ENCODE measurements at regions not wholly inside any gene's neighbourhood (a gene's known extent, or its start where the extent isn't known, plus 50 kb on each side); places are given as distances from the start of the nearest gene placed in this dataset.

DNA sequence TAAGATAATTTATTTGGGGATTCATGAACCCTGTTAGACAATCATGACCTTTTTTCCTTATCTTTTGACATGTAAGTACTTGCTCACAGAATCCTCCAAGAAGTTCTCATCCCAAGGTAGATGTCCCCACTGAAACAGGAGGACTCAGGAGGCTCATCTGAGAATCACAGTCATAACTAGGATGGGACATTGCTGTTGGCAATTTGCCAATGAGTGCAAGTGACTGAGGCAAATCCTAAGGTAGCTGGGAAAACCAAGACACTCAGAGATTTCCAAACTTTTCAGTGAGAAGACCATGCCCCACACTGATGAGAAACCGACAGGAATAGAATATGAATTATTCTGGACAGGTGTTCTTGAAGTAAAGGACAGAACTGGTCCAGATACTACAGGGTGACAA is 735.0 kb downstream of the TMEM182 start:
- Mint-ChIP-seq H3K9me3 (peaks cover 20% of the 10 kb centered on the region), H3K4me3 (no peak overlapping the region), H3K4me1 (no peaks in the 10 kb centered on the region), H3K36me3 (ENCODE audit: low read depth) (no peaks in the 10 kb centered on the region), H3K27ac (no peak overlapping the region), H3K27me3 (no peaks in the 10 kb centered on the region)
- ATAC-seq (no peak), DNase-seq (no peak)

DNA sequence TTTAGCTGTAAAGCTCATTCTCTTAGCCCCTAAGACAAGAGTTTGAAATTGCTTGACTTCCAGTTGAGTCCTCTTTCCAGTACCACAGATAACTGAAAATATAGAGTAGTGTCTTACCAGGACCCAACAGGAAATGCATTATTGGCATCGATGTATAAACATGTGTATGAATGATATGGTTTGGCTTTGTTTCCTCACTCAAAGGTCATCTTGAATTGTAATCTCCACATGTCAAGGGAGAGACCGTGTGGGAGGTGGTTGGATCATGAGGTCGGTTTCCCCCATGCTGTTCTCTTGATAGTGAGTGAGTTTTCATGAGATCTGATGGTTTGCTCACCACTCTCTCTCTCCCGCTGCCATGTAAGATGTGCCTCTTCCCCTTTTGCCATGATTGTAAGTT is 745.0 kb downstream of the TMEM182 start:
- DNase-seq, result no peak
- H3K4me3 Mint-ChIP-seq, result no peak overlapping the region
- no peaks in the 10 kb centered on the region for H3K4me1 Mint-ChIP-seq
- H3K27ac Mint-ChIP-seq, result no peak overlapping the region
- ATAC-seq, result no peak
- H3K9me3 Mint-ChIP-seq, result peaks cover 31% of the 10 kb centered on the region
- no peaks in the 10 kb centered on the region for H3K27me3 Mint-ChIP-seq
- no peaks in the 10 kb centered on the region for H3K36me3 Mint-ChIP-seq (ENCODE audit: low read depth)

DNA sequence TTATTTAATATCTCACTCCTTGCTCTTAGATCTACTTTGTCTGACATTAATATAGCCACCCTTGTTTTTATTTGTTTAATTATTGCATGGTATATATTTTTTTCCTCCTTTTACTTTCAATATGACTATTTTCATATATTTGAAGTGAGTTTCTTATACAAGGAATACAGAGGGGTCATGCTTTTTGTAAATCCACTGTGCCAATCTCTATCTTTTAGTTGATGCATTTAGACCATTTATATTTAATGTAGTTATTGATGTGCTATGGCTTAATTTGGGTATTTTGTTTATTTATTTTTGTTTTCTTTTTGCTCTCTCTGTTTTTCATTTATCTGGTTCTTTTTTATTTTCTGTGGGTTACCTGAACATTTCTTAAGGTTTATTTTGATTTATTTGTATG is 750.6 kb downstream of the TMEM182 start:
- no peak overlapping the region for H3K4me3 Mint-ChIP-seq
- ATAC-seq (no peak), DNase-seq (no peak)
- no peak overlapping the region for H3K27ac Mint-ChIP-seq
- no peaks in the 10 kb centered on the region for H3K36me3 Mint-ChIP-seq (ENCODE audit: low read depth)
- H3K9me3 Mint-ChIP-seq, result peaks cover 24% of the 10 kb centered on the region
- H3K4me1 Mint-ChIP-seq, result no peaks in the 10 kb centered on the region
- H3K27me3 Mint-ChIP-seq, result no peaks in the 10 kb centered on the region

DNA sequence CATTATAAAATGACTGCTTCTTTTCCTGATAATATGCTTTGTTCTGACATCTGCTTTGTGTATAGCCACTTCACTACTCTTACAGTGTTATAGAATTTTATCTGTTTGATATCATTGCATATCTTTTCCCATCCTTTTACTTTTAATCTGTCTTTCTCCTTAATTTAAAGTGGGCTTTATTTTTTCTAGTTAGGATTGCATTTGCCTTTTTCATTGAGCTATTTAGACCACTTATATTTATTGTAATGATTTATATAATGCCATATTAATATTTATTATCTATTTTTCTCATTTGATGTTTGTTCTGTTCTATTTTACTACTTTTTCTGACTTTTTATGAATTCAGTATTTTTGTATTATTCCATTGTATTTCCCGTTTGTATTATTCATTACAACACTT is 758.7 kb downstream of the TMEM182 start:
- no peaks in the 10 kb centered on the region for H3K4me1 Mint-ChIP-seq
- DNase-seq, result no peak
- no peaks in the 10 kb centered on the region for H3K36me3 Mint-ChIP-seq (ENCODE audit: low read depth)
- H3K9me3 Mint-ChIP-seq, result peaks cover 10% of the 10 kb centered on the region
- no peaks in the 10 kb centered on the region for H3K27me3 Mint-ChIP-seq
- no peak overlapping the region for H3K27ac Mint-ChIP-seq
- H3K4me3 Mint-ChIP-seq, result no peak overlapping the region
- ATAC-seq, result no peak

DNA sequence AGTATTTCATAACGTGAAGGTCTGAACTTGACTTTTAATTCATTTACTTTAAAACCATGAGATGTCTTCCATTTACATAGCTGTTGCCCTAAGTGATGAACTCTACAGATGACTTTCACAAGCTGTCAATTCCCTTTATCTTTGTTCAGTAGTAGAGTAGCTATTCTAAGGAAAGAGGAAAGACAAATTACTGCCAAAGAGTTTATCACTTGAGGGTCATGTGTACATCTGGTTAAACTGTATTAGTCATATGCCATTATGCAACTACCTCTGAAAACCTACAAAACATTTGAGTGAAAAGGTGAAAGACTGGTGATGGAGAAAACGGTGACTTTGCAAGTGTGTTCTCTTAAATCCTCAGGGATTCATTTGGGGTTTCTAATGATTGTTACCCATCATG is 763.9 kb downstream of the TMEM182 start:
- DNase-seq (no peak), ATAC-seq (no peak)
- H3K4me1 Mint-ChIP-seq, result no peaks in the 10 kb centered on the region
- no peak overlapping the region for H3K4me3 Mint-ChIP-seq
- H3K27me3 Mint-ChIP-seq, result no peaks in the 10 kb centered on the region
- no peaks in the 10 kb centered on the region for H3K36me3 Mint-ChIP-seq (ENCODE audit: low read depth)
- H3K27ac Mint-ChIP-seq, result no peak overlapping the region
- peaks cover 15% of the 10 kb centered on the region for H3K9me3 Mint-ChIP-seq

DNA sequence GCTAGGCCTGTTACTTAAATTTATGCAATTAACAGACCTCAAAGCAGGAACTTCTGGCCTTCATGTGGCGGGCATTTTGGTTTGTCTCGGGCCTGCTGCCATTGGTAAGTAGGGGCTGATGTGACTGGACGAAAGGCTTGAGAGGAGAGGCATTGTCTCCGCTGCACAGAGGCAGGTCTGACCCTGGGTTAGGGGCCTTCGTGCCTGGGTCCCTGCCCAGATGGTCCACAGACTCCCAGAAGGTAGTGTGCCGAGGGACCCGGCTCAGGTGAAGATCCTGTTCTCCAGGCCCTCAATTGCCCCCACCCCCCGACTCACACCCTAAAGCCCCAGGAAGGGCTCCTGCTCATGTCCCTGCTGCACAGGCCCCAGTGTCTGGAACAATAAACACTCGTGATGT is 764.9 kb downstream of the TMEM182 start:
- no peaks in the 10 kb centered on the region for H3K36me3 Mint-ChIP-seq (ENCODE audit: low read depth)
- H3K4me3 Mint-ChIP-seq, result no peak overlapping the region
- ATAC-seq (no peak), DNase-seq (no peak)
- H3K27ac Mint-ChIP-seq, result no peak overlapping the region
- H3K9me3 Mint-ChIP-seq, result peaks cover 15% of the 10 kb centered on the region
- H3K27me3 Mint-ChIP-seq, result no peaks in the 10 kb centered on the region
- H3K4me1 Mint-ChIP-seq, result no peaks in the 10 kb centered on the region

DNA sequence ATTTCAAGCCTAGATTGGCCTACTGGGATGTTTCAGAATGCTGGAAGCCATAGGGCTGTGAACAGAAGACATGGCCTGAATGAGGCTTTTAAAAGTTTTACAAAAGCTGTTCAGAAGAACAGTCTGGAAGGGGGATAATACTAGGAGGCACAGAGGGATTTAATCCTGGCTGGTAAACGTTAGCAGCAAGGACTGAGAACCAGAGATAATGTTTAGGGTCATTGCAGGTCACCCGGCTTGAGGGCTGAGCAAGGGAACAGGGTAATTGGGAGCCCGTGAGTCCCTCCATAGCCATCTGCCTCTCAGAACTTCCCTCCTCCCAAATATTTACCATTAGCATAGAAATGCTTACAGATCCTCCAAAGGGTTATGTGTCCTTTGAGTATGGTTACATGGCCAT is 765.4 kb downstream of the TMEM182 start:
- H3K27me3 Mint-ChIP-seq, result no peaks in the 10 kb centered on the region
- H3K4me1 Mint-ChIP-seq, result no peaks in the 10 kb centered on the region
- no peak overlapping the region for H3K27ac Mint-ChIP-seq
- H3K9me3 Mint-ChIP-seq, result peaks cover 15% of the 10 kb centered on the region
- no peak overlapping the region for H3K4me3 Mint-ChIP-seq
- DNase-seq, result no peak
- H3K36me3 Mint-ChIP-seq (ENCODE audit: low read depth), result no peaks in the 10 kb centered on the region
- no peak for ATAC-seq

DNA sequence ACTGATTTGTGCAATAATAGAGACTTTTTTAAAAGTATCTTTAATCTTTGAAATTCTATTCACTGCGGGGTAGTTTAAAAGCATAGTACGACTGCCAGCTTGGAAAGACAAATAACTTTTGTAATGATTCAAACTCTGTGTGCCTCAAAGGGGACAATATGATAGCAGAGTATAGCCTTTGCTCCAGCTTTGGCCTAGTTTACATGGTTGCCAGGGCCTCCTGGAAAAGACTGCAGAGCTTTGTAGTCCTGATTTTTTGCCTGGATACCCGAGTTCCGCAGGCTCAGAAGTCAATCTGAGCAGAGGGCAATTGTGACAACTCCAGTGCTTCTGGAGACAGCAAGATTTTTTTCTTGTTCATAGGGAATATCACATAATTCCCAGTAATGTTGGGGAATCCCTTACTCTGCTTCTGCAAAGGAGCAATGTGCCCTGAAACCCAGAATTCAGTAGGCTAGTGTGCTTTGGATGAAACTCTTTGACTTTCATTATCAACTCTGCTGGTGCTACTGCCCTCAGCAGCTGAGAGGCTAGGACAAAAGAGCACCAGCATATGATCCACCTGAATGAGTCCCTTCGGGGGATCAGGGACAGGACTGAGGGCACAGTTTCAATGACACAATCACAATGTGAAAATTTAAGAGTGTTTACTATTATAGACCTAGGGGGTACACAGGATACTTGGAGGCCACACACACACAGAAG is 768.1 kb downstream of the TMEM182 start:
- H3K36me3 Mint-ChIP-seq (ENCODE audit: low read depth), result no peaks in the 10 kb centered on the region
- H3K9me3 Mint-ChIP-seq, result peaks cover 32% of the 10 kb centered on the region
- ATAC-seq, result no peak
- no peak overlapping the region for H3K27ac Mint-ChIP-seq
- no peaks in the 10 kb centered on the region for H3K27me3 Mint-ChIP-seq
- no peak overlapping the region for H3K4me3 Mint-ChIP-seq
- no peak for DNase-seq
- H3K4me1 Mint-ChIP-seq, result no peaks in the 10 kb centered on the region

DNA sequence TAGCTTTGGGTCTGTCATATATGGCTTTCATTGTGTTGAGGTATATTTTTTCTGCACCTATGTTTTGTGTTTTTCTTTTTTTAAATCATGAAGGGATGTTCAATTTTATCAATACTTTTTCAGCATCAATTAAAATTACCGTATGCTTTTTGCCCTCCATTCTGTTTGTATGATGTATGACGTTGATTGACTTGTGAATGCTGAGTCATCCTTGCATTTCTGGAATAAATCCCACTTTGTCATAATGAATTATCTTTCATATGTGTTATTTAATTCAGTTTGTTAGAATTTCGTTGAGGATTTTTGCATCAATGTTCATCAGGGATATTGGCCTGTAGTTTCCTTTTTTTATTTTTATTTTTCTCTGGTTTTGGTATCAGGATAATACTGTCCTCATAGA is 790.9 kb downstream of the TMEM182 start:
- Mint-ChIP-seq H3K27me3 (no peaks in the 10 kb centered on the region), H3K36me3 (ENCODE audit: low read depth) (peaks cover 2% of the 10 kb centered on the region), H3K4me1 (no peaks in the 10 kb centered on the region), H3K9me3 (peaks cover 29% of the 10 kb centered on the region), H3K4me3 (no peak overlapping the region), H3K27ac (no peak overlapping the region)
- no peak for DNase-seq
- ATAC-seq, result no peak

DNA sequence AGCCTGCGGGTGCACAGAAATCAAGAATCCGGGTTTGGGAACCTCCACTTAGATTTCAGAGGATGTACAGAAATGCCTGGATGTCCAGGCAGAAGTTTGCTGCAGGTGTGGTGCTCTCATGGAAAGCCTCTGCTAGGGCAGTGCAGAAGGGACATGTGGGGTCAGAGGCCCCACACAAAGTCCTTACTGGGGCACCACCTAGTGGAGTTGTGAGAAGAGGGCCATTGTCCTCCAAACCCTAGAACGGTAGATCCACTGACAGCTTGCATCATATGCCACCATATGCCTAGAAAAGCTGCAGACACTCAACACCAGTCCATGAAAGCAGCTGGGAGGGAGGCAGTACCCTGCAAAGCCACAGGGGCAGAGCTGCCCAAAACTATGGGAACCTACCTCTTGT is 833.0 kb downstream of the TMEM182 start:
- Mint-ChIP-seq H3K27me3 (no peaks in the 10 kb centered on the region), H3K9me3 (peaks cover 35% of the 10 kb centered on the region), H3K4me1 (no peaks in the 10 kb centered on the region), H3K36me3 (ENCODE audit: low read depth) (no peaks in the 10 kb centered on the region), H3K4me3 (no peak overlapping the region), H3K27ac (no peak overlapping the region)
- ATAC-seq (no peak), DNase-seq (no peak)

DNA sequence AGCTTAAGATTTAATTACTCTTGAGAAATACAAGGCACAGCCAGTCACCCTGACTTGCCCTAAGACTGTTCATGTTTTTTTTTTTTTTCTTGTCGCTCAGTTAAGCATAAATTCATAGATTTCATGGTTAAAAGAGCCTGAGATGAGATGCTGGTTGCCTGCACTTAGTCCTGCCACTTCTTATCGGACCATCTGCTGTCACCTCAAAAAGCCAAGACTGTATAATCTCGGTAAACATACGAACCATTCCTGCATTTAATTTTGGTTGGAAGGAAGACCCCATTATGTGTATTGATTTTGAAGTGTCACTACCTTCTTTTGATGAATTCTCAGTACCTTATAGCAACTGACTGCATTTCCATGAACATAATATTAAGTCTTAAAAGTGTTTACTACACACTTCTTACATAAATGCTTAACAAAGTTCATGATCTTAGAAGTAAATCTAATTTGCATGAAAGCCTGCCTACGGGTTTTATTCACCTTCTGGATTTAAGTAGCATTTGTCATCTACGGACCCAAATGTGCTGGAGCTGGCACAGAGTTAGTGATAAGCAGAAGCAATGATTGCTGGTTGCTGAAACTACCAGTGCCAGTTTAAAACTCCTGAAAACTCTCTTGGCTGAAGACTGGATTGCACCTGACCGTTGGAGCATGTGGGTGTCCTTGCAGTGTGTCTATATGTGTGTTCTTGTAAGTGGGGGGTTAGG is 843.4 kb downstream of the TMEM182 start:
- DNase-seq, result no peak
- no peak overlapping the region for H3K4me3 Mint-ChIP-seq
- H3K27me3 Mint-ChIP-seq, result no peaks in the 10 kb centered on the region
- H3K9me3 Mint-ChIP-seq, result peaks cover 4% of the 10 kb centered on the region
- no peak for ATAC-seq
- no peaks in the 10 kb centered on the region for H3K36me3 Mint-ChIP-seq (ENCODE audit: low read depth)
- no peak overlapping the region for H3K27ac Mint-ChIP-seq
- no peaks in the 10 kb centered on the region for H3K4me1 Mint-ChIP-seq

DNA sequence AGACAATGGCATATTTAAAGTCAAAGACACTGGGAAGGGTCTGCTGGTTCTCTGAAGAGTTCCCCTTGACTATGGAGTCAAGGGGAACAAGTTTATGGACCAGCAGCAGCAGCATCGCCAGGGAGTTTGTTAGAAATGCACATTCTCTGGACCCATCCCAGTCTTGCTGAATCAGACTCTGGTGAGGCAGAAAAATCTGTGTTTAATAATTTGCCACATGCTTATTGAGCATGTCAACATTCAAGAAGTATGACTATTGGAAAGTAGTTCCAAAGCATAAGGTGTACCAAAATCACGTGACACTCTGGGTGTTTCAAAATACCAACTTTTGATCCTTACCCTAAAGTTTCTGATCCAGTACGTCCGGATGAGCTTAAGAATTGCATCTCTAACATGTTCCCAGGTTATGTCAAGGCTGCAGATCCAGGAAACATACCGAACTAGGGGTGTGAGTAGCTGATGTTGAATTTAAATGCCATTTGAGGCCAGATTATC is 853.8 kb downstream of the TMEM182 start:
- Mint-ChIP-seq H3K4me1 (no peaks in the 10 kb centered on the region), H3K4me3 (no peak overlapping the region), H3K27ac (no peak overlapping the region), H3K9me3 (peaks cover 13% of the 10 kb centered on the region), H3K36me3 (ENCODE audit: low read depth) (no peaks in the 10 kb centered on the region), H3K27me3 (no peaks in the 10 kb centered on the region)
- ATAC-seq, result no peak
- DNase-seq, result no peak

DNA sequence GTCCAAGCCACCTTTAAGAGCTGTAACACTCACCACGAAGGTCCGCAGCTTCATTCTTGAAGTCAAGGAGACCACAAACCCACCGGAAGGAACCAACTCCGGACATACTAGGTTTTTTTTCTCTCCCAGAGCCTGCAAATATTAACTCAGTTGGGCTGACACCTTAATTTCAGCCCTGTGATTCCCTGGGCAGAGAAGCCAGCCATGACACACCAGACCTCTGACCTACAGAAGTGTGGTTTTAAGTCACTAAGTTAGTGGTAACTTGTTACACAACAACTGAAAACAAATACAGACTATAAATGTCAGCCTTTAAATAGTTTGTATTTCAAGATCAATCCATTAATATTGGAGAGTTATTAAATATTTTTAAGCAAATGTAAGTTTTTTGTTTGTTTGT is 855.1 kb downstream of the TMEM182 start:
- H3K9me3 Mint-ChIP-seq, result peaks cover 17% of the 10 kb centered on the region
- H3K27me3 Mint-ChIP-seq, result no peaks in the 10 kb centered on the region
- no peak overlapping the region for H3K4me3 Mint-ChIP-seq
- H3K36me3 Mint-ChIP-seq (ENCODE audit: low read depth), result no peaks in the 10 kb centered on the region
- no peaks in the 10 kb centered on the region for H3K4me1 Mint-ChIP-seq
- no peak for ATAC-seq
- H3K27ac Mint-ChIP-seq, result no peak overlapping the region
- no peak for DNase-seq

DNA sequence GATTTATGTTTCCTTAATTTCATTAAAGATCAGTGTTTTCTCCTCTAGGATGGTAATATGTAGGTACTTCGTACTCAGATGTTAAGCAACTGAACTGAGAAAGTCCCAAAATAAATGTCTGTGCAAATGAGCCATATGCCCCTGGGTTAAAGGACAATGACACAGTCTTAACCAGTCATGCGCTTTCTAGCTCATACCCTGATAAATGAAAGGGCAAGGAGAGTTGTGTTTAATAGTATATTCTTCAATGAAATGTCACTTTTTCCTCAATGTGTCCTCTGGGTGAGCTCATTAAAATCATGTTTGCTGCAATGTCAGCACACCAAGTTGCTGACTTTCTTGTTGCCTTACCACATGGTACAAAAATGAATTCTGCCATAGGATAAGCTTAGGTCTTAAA is 856.3 kb downstream of the TMEM182 start:
- no peak for ATAC-seq
- no peak overlapping the region for H3K27ac Mint-ChIP-seq
- H3K9me3 Mint-ChIP-seq, result peaks cover 29% of the 10 kb centered on the region
- no peaks in the 10 kb centered on the region for H3K36me3 Mint-ChIP-seq (ENCODE audit: low read depth)
- H3K4me1 Mint-ChIP-seq, result no peaks in the 10 kb centered on the region
- H3K4me3 Mint-ChIP-seq, result no peak overlapping the region
- DNase-seq, result no peak
- no peaks in the 10 kb centered on the region for H3K27me3 Mint-ChIP-seq

DNA sequence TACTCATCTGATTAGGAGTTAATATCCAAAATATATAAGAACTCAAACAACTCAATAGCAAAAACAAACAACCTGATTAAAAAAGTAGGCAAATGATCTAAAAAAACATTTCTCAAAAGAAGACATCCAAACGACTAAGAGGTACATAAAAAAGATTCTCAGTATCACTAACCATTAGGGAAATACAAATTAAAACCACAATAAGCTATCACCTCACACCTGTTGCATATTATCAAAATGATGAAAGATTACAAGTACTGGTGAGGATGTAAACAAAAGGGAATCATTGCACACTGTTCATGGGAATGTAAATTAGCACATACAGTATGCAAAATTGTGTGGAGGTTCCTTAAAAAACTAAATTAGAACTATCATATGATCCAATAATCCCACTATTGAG is 865.5 kb downstream of the TMEM182 start:
- ATAC-seq, result no peak
- H3K36me3 Mint-ChIP-seq (ENCODE audit: low read depth), result no peaks in the 10 kb centered on the region
- no peak overlapping the region for H3K4me3 Mint-ChIP-seq
- no peak overlapping the region for H3K27ac Mint-ChIP-seq
- DNase-seq, result no peak
- H3K9me3 Mint-ChIP-seq, result peaks cover 18% of the 10 kb centered on the region
- H3K4me1 Mint-ChIP-seq, result no peaks in the 10 kb centered on the region
- H3K27me3 Mint-ChIP-seq, result no peaks in the 10 kb centered on the region

Measured in activated naive CD8-positive, alpha-beta T cell treated with anti-CD3 and anti-CD28 coated beads, Interleukin-2, amount 50 U/mL, for 24 hours (primary cell).